GM10266 (cell line): ENCODE measurements at regions not wholly inside any gene's neighbourhood (a gene's known extent, or its start where the extent isn't known, plus 50 kb on each side); places are given as distances from the start of the nearest gene placed in this dataset.

Source experiments
- DNase-seq: peaks from one replicate; pipeline ENCODE4 v3.0.0; 2012; ENCODE audit errors: extremely low spot score
- TF ChIP-seq, protein P1 (sequence below): IDR thresholded peaks from 2 replicates; pipeline ENCODE4 v1.5.1; 2012; ENCODE audit warnings: mild to moderate bottlenecking, low read depth; ENCODE audit not compliant: control insufficient read depth, insufficient read depth; ENCODE audit errors: missing control alignments

DNA sequence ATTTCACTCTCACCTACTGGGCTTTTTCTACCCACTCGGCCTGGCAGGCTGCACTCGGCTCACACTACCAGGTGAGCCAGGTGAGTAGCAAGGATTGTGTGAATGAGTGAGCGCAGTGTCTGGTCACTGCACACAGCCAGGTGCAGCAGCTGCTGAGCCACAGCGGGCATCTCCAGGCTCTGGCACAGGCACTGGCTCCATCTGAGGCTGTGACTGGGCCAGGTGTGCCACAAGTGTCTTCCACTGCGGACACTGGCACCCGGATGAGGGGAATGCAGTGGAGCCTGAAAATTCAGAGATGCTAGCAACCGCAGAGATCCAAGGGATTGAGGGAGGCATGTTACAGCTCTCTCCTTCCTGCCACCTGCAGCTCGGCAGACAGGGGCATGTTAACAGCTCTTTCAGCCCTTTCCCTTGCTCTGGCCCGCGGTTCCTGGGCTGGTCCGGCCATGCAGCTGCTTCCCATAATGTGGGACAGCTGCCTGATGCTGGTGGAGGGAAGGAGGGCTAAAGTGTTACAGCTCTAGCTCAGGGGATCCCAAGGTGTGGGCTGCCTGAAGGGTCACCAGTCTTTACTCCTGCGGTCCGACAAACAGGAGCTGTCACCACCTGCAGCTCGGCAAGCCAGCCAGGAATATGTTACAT is 1038.3 kb downstream of the AMY1C start:
- TF ChIP-seq, protein P1, sequence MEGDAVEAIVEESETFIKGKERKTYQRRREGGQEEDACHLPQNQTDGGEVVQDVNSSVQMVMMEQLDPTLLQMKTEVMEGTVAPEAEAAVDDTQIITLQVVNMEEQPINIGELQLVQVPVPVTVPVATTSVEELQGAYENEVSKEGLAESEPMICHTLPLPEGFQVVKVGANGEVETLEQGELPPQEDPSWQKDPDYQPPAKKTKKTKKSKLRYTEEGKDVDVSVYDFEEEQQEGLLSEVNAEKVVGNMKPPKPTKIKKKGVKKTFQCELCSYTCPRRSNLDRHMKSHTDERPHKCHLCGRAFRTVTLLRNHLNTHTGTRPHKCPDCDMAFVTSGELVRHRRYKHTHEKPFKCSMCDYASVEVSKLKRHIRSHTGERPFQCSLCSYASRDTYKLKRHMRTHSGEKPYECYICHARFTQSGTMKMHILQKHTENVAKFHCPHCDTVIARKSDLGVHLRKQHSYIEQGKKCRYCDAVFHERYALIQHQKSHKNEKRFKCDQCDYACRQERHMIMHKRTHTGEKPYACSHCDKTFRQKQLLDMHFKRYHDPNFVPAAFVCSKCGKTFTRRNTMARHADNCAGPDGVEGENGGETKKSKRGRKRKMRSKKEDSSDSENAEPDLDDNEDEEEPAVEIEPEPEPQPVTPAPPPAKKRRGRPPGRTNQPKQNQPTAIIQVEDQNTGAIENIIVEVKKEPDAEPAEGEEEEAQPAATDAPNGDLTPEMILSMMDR: no peak
- no peak for DNase-seq

DNA sequence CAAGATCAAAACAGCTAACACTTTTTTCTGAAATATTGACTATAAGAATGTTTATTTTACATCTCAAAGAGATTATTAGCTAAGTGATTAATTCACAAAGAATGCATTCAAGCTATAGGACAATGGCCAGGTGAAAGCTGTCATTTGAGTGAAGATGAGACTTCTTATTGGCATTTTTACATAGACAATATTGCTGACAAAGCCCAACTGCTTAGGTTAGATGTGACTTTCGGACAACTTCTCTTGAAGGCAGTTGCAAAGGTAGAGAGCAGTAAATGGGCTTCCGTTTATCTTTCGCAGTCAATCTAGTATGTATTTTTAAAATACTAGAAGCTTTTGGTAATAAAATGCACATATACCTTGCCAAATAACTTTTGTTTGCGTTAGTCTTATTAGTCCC is 1041.3 kb downstream of the AMY1C start:
- TF ChIP-seq, protein P1: no peak
- DNase-seq: no peak

DNA sequence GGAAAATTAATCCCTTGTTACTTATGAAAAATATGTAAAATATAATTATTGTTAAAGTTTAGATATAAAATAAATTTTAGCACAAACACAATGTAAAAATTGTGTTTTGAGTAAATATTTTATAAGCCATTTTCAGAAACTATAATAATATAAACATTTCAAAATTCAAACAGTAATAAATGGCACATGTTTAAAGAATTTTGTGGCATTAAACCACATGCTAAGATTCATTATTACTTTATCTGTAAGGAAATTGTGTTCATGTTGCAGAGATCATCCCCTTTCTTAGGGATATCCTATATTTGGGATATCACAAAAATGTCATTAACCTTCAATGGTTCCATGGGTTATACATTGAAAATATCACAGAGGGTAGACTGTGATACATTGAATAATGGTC is 1044.3 kb downstream of the AMY1C start:
- DNase-seq: no peak
- TF ChIP-seq, protein P1: no peak

DNA sequence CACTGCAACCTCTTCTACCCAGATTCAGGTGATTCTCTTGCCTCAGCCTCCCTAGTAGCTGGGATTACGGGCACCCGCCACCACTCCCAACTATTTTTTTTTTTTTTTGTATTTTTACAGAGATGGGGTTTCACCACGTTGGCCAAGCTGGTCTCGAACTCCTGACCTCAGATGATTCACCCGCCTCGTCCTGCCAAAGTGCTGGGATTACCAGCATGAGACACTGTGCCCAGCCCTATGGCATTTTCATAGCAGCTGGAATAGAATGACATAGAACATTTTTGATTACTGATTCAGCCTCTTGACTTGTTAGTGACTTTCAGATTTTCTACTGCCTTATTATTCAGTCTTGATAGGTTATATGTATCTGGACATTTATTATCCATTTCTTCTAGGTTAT is 1046.2 kb downstream of the AMY1C start:
- DNase-seq: no peak
- TF ChIP-seq, protein P1: no peak

DNA sequence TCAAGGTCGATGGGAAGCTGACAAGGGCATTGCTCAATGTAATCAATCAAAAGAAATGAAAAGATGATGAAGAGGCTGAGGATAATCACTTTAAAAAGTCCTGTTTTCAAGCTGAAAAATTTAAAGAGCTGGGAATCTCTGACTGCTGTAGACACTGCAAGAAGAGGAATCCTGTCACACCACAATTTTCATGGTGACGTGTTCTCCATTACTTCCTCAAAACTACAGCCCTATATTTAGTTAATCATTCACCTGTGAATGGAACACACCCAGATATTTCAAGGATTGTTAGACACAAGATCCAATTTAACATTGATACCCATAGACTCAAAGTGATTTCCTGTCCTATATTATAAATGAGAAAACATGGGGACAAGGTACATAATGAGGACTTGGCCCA is 1048.3 kb downstream of the AMY1C start:
- DNase-seq: no peak
- TF ChIP-seq, protein P1: no peak

DNA sequence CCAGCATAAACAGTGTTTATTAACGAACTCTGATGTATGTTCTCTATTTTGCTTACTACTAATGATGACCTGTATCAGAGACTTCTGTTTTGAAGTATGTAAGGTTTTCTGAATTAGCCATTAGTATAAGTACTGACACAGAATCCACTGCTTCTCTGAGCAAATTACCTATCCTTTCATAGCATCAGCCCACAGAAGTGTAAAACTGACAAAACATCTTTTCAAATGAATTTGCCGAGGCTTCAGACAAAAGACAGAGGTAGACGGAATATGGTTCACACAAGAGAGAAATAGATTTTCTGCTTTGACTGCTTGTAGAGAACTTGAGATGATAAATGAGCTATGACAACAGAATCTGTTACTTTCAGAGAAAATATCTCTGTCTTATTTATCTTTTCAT is 1051.6 kb downstream of the AMY1C start:
- TF ChIP-seq, protein P1: no peak
- DNase-seq: no peak

DNA sequence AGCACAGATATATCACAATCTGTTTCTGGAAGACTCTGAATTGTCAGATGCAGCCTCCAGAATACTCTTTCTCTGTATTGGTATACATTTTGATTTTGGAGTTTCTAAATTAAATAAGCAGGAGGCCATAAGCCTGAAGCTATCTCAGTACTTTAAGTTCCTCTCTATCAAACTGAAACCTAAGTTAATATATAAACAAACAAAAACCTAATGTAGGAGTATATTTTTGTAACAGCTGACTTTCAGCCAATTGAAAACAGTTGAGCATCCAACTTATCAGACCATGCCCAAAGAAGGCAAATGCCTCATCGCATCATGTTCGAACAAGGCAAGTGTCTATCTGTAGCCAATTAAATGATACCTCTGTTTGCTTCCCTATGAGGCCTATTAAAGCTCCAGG is 1054.4 kb downstream of the AMY1C start:
- DNase-seq: no peak
- TF ChIP-seq, protein P1: no peak
